ENCODE measurements at regions not wholly inside any gene's neighbourhood (a gene's known extent, or its start where the extent isn't known, plus 50 kb on each side); places are given as distances from the start of the nearest gene placed in this dataset.

DNA sequence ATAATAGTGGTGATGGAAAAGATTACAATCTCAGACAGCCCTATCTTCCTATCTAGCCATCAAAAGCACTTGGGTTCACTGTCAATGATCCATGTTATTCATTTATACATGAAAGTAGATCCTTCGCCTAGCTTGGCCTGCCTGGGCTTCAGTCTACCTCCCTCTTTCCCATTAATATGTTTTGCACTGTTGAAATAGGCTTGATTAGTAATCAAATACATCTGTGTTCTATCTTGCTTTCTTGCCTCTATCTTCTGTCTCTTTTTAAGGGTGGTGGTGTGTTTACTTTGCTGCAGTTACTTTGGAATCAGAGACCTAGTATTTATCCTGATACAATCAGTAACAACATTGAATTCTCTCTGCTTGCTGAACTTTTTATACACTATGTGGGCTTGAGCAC lies 521.2 kb downstream of the TNS1 start:
- no peak for TF ChIP-seq CTCF (IDR thresholded peaks at IDR 0.05; ENCODE audit: low read depth, low read length)
- TF ChIP-seq MYC (IDR thresholded peaks at IDR 0.05; ENCODE audit: low read depth, low read length): no peak
- no peak for TF ChIP-seq POLR2A (IDR thresholded peaks at IDR 0.05; ENCODE audit: extremely low read depth, insufficient read length)
- TF ChIP-seq, protein P1, sequence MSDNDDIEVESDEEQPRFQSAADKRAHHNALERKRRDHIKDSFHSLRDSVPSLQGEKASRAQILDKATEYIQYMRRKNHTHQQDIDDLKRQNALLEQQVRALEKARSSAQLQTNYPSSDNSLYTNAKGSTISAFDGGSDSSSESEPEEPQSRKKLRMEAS (IDR thresholded peaks at IDR 0.05; ENCODE audit: low read depth, low read length): no peak

All from NB4 (cell line).